ENCODE measurements at regions not wholly inside any gene's neighbourhood (a gene's known extent, or its start where the extent isn't known, plus 50 kb on each side); places are given as distances from the start of the nearest gene placed in this dataset.

- H3K27me3 ChIP-seq (replicated peaks in 1 of 2; ENCODE audit: control insufficient read depth in 2 of 2, insufficient read depth in 2 of 2, low read length in 1 of 2), result no peaks in the 10 kb centered on the region
- 53% methylated on average over 1 of the region's 1 CpG for WGBS (ENCODE audit: insufficient coverage, insufficient replicate concordance, low lambda C conversion rate, missing lambda C conversion rate)
- in situ Hi-C loops (cut with MboI), result no loop called here
Measured at GRCh38 chr5:82601861-82602260, 323.7 kb upstream of the RPS23 start.

DNA sequence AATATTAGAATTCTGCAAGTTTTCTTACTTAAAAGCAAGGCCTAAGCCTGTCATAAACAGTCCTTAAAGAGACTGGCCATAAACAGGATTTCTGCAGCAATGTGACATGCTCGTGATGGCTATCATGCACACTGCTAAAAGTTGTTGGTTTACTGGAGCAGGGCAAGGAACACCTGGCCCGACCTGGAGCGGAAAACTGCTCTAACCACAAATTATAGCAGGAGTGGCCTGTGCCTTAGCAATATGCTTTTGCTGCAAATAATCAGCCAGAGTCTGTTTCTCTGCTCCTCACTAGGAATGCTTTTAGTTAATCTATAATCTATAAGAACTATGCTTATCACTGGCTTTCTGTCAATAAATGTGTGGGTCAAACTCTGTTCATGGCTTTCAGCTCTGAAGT is 322.9 kb upstream of the RPS23 start:
- H3K9ac ChIP-seq (ENCODE audit: control insufficient read depth, insufficient read depth, low read length), result no peak overlapping the region
- H3K9me3 ChIP-seq (replicated peaks; ENCODE audit: control insufficient read depth, insufficient read depth, low read length), result no peaks in the 10 kb centered on the region
- no peak overlapping the region for H2AFZ ChIP-seq (ENCODE audit: control insufficient read depth, low read depth, low read length)
- no peaks in the 10 kb centered on the region for H3K27me3 ChIP-seq (replicated peaks in 1 of 2; ENCODE audit: control insufficient read depth in 2 of 2, insufficient read depth in 2 of 2, low read length in 1 of 2)
- ATAC-seq, result no peak
- no peak overlapping the region for H3K27ac ChIP-seq (ENCODE audit: control insufficient read depth, insufficient read depth)
- CTCF ChIA-PET, result no interaction called here
- H3K4me2 ChIP-seq (ENCODE audit: control insufficient read depth, insufficient read depth), result no peak overlapping the region
- TF ChIP-seq RAD21 (IDR thresholded peaks at IDR 0.05; ENCODE audit: insufficient read depth, low read depth, low read length) (no peak), MXI1 (IDR thresholded peaks at IDR 0.05; ENCODE audit: low read depth, low read length) (no peak), IRF3 (IDR thresholded peaks at IDR 0.05) (no peak), ZNF24 (IDR thresholded peaks at IDR 0.05) (no peak)
- in situ Hi-C loops (cut with MboI), result no loop called here
- DNase-seq (ENCODE audit: low read depth, low spot score), result no peak
- no peaks in the 10 kb centered on the region for H3K79me2 ChIP-seq (ENCODE audit: control insufficient read depth, insufficient read depth, low read length)
- no peak for FAIRE-seq
- 49% methylated on average over 3 of the region's 3 CpGs for WGBS (ENCODE audit: insufficient coverage, insufficient replicate concordance, low lambda C conversion rate, missing lambda C conversion rate)
- POLR2A ChIA-PET, result no interaction called here
- no peak overlapping the region for H3K4me3 ChIP-seq
- no TSS peak for BruUV-seq (replicated peaks)
- H3K36me3 ChIP-seq (ENCODE audit: control insufficient read depth in 2 of 2, insufficient read depth in 2 of 2, low read length in 1 of 2), result no peaks in the 10 kb centered on the region
- SMC1A ChIA-PET (ENCODE audit: uncharacterized antibody, unreplicated experiment), result no interaction called here
- RAD21 ChIA-PET (ENCODE audit: unreplicated experiment), result no interaction called here
- intact Hi-C loops (cut with micrococcal nuclease; ENCODE audit: unreplicated experiment), result no loop called here
- H3K4me1 ChIP-seq (ENCODE audit: control insufficient read depth, insufficient read depth, low read length), result no peaks in the 10 kb centered on the region
- no peaks in the 10 kb centered on the region for H4K20me1 ChIP-seq (ENCODE audit: control insufficient read depth, insufficient read depth)

More at GRCh38 chr5:82601861-82602260, 323.7 kb upstream of the RPS23 start:
- ChIA-PET RAD21 (ENCODE audit: unreplicated experiment) (no interaction called here), SMC1A (ENCODE audit: uncharacterized antibody, unreplicated experiment) (interaction anchor here (1.1 to 1.3 kb wide), 2 partner anchors 11 to 87 kb away, joined by 3 read pairs; no protein-coding TSS in a partner anchor), CTCF (no interaction called here), POLR2A (no interaction called here)
- Histone ChIP-seq H3K9me3 (replicated peaks; ENCODE audit: control insufficient read depth, insufficient read depth, low read length) (no peaks in the 10 kb centered on the region), H3K27ac (ENCODE audit: control insufficient read depth, insufficient read depth) (no peak overlapping the region), H3K4me3 (no peak overlapping the region), H3K4me2 (ENCODE audit: control insufficient read depth, insufficient read depth) (no peak overlapping the region), H3K4me1 (ENCODE audit: control insufficient read depth, insufficient read depth, low read length) (no peaks in the 10 kb centered on the region), H2AFZ (ENCODE audit: control insufficient read depth, low read depth, low read length) (no peak overlapping the region), H3K79me2 (ENCODE audit: control insufficient read depth, insufficient read depth, low read length) (no peaks in the 10 kb centered on the region), H4K20me1 (ENCODE audit: control insufficient read depth, insufficient read depth) (no peaks in the 10 kb centered on the region), H3K9ac (ENCODE audit: control insufficient read depth, insufficient read depth, low read length) (no peak overlapping the region), H3K36me3 (ENCODE audit: control insufficient read depth in 2 of 2, insufficient read depth in 2 of 2, low read length in 1 of 2) (no peaks in the 10 kb centered on the region)
- BruUV-seq (replicated peaks), result no TSS peak
- FAIRE-seq (no peak), DNase-seq (ENCODE audit: low read depth, low spot score) (no peak), ATAC-seq (no peak)
- intact Hi-C loops (cut with micrococcal nuclease; ENCODE audit: unreplicated experiment), result no loop called here
- TF ChIP-seq TARDBP (IDR thresholded peaks at IDR 0.05; ENCODE audit: borderline replicate concordance), result no peak
- TF ChIP-seq SMARCA5 (IDR thresholded peaks at IDR 0.05), result no peak
- TF ChIP-seq, protein P1, sequence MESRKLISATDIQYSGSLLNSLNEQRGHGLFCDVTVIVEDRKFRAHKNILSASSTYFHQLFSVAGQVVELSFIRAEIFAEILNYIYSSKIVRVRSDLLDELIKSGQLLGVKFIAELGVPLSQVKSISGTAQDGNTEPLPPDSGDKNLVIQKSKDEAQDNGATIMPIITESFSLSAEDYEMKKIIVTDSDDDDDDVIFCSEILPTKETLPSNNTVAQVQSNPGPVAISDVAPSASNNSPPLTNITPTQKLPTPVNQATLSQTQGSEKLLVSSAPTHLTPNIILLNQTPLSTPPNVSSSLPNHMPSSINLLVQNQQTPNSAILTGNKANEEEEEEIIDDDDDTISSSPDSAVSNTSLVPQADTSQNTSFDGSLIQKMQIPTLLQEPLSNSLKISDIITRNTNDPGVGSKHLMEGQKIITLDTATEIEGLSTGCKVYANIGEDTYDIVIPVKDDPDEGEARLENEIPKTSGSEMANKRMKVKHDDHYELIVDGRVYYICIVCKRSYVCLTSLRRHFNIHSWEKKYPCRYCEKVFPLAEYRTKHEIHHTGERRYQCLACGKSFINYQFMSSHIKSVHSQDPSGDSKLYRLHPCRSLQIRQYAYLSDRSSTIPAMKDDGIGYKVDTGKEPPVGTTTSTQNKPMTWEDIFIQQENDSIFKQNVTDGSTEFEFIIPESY (IDR thresholded peaks at IDR 0.05), result no peak

Measured in GM12878 (cell line).